ENCODE measurements at regions not wholly inside any gene's neighbourhood (a gene's known extent, or its start where the extent isn't known, plus 50 kb on each side); places are given as distances from the start of the nearest gene placed in this dataset.

- TF ChIP-seq, protein P1, sequence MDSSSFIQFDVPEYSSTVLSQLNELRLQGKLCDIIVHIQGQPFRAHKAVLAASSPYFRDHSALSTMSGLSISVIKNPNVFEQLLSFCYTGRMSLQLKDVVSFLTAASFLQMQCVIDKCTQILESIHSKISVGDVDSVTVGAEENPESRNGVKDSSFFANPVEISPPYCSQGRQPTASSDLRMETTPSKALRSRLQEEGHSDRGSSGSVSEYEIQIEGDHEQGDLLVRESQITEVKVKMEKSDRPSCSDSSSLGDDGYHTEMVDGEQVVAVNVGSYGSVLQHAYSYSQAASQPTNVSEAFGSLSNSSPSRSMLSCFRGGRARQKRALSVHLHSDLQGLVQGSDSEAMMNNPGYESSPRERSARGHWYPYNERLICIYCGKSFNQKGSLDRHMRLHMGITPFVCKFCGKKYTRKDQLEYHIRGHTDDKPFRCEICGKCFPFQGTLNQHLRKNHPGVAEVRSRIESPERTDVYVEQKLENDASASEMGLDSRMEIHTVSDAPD (CRISPR knock-in tag; IDR thresholded peaks at IDR 0.05) = no peak
- TF ChIP-seq PHF20 (IDR thresholded peaks at IDR 0.05; ENCODE audit: partially characterized antibody) = no peak
- no peak for TF ChIP-seq FOXM1 (IDR thresholded peaks at IDR 0.05; ENCODE audit: low read depth)
- no peak for TF ChIP-seq FOXM1 (CRISPR knock-in tag; IDR thresholded peaks at IDR 0.05; ENCODE audit: low read depth)
- TF ChIP-seq, protein P2, sequence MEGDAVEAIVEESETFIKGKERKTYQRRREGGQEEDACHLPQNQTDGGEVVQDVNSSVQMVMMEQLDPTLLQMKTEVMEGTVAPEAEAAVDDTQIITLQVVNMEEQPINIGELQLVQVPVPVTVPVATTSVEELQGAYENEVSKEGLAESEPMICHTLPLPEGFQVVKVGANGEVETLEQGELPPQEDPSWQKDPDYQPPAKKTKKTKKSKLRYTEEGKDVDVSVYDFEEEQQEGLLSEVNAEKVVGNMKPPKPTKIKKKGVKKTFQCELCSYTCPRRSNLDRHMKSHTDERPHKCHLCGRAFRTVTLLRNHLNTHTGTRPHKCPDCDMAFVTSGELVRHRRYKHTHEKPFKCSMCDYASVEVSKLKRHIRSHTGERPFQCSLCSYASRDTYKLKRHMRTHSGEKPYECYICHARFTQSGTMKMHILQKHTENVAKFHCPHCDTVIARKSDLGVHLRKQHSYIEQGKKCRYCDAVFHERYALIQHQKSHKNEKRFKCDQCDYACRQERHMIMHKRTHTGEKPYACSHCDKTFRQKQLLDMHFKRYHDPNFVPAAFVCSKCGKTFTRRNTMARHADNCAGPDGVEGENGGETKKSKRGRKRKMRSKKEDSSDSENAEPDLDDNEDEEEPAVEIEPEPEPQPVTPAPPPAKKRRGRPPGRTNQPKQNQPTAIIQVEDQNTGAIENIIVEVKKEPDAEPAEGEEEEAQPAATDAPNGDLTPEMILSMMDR (IDR thresholded peaks at IDR 0.05 in 2 of 3, conservative IDR thresholded peaks at IDR 0.05 in 1 of 3; ENCODE audit: insufficient read depth in 2 of 3, low read depth in 1 of 3, low read length in 3 of 3) = no peak
Observed at GRCh38 chr11:33449798-33450197, 192.6 kb downstream of the HIPK3 start.

All from K562 (cell line).